Lung (tissue), 11 donors: ENCODE measurements at regions not wholly inside any gene's neighbourhood (a gene's known extent, or its start where the extent isn't known, plus 50 kb on each side); places are given as distances from the start of the nearest gene placed in this dataset.
A peak's percentile ranks its signal among the peaks of the same experiment; 100 is the strongest.

Source experiments
- ATAC-seq: fragments of 200-7000 bp; cut with Tn5 transposase; one replicate; pipeline ENCODE4 v1.9.1; 2020; ENCODE audit warnings: moderate number of reproducible peaks; ENCODE audit not compliant: insufficient read depth, low FRiP score
- DNase-seq, 3 donors: peaks; one replicate each; pipeline ENCODE4 v3.0.0-alpha.2; 2013 to 2017
- H3K27ac ChIP-seq, 2 donors: one replicate each; pipeline ENCODE4 v1.5.1; 2013; ENCODE audit warnings: mild to moderate bottlenecking in 2 of 2, moderate library complexity in 2 of 2, control low read depth in 1 of 2, inconsistent platforms in 1 of 2, low read depth in 1 of 2, low read length in 1 of 2
- H3K27me3 ChIP-seq, 3 donors: one replicate each; pipeline ENCODE4 v1.5.1; 2013; ENCODE audit warnings: low read length in 2 of 3; ENCODE audit not compliant: control insufficient read depth in 3 of 3, insufficient read depth in 3 of 3
- H3K36me3 ChIP-seq, 4 donors: one replicate each; pipeline ENCODE4 v1.5.1; 2013; ENCODE audit warnings: low read length in 4 of 4, mild to moderate bottlenecking in 1 of 4, moderate library complexity in 1 of 4; ENCODE audit not compliant: control insufficient read depth in 4 of 4, insufficient read depth in 4 of 4
- H3K4me1 ChIP-seq, 5 donors: one replicate each; pipeline ENCODE4 v1.5.1; 2013; ENCODE audit warnings: low read length in 5 of 5, mild to moderate bottlenecking in 2 of 5, moderate library complexity in 1 of 5; ENCODE audit not compliant: control insufficient read depth in 5 of 5, insufficient read depth in 5 of 5
- H3K4me3 ChIP-seq: one replicate; pipeline ENCODE4 v1.5.1; 2013; ENCODE audit warnings: mild to moderate bottlenecking, control low read depth, moderate library complexity
- H3K9ac ChIP-seq, 2 donors: one replicate each; pipeline ENCODE4 v1.5.1; 2013; ENCODE audit warnings: low read length in 2 of 2, control low read depth in 1 of 2; ENCODE audit not compliant: insufficient read depth in 1 of 2
- H3K9me3 ChIP-seq, 4 donors: one replicate each; pipeline ENCODE4 v1.5.1; 2013; ENCODE audit warnings: low read length in 3 of 4, mild to moderate bottlenecking in 1 of 4, moderate library complexity in 1 of 4; ENCODE audit not compliant: control insufficient read depth in 4 of 4, insufficient read depth in 3 of 4
- CTCF ChIP-seq: IDR thresholded peaks from 2 replicates; pipeline ENCODE4 v1.5.1; 2012; ENCODE audit warnings: mild to moderate bottlenecking; ENCODE audit errors: control extremely low read depth, extremely low read depth
- WGBS, 2 donors: extraction: QIAGEN DNeasy Blood & Tissue Kit; methylation state at CpG; one replicate each; pipeline ENCODE4 v1.1.7; 2013; 5-methylcytosine and 5-hydroxymethylcytosine counted together
- donor health status: control.
- donor health status: control.
- donor health status: Bipolar disorder and iron deficiency.
- donor health status: healthy.
- donor health status: DM: yes; HTN: yes; CAD: no.

DNA sequence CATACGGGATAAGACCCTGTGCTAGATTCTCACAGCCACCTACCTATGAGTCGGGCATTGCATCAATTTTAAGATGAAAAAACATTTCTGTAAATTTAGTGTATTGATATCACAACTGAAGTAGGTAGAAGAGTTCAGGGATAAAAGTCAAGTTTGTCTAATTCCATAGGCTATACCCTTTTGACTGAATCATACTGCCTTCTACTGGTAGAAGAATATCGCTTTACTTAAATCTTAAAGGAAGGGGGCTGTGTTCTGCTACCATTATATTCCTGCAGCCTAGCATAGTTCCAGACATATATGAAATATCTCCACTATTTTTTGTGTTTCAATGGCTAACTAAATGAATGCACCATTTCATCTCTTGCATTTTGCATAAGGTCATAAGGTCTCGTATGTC is 1128.6 kb downstream of the CDH8 start:
- TF ChIP-seq CTCF: no peak
- no peak overlapping the region for H3K9ac ChIP-seq
- 88 to 90% methylated on average over 4 of the region's 4 CpGs for WGBS, 2 donors
- no peak overlapping the region for H3K4me3 ChIP-seq
- DNase-seq: peak in 2 of 3 donors; percentile 6 to 16
- no peaks in the 10 kb centered on the region for H3K4me1 ChIP-seq
- H3K27me3 ChIP-seq: no peaks in the 10 kb centered on the region
- no peaks in the 10 kb centered on the region for H3K9me3 ChIP-seq
- no peak overlapping the region for H3K27ac ChIP-seq
- no peak for ATAC-seq
- no peaks in the 10 kb centered on the region for H3K36me3 ChIP-seq

DNA sequence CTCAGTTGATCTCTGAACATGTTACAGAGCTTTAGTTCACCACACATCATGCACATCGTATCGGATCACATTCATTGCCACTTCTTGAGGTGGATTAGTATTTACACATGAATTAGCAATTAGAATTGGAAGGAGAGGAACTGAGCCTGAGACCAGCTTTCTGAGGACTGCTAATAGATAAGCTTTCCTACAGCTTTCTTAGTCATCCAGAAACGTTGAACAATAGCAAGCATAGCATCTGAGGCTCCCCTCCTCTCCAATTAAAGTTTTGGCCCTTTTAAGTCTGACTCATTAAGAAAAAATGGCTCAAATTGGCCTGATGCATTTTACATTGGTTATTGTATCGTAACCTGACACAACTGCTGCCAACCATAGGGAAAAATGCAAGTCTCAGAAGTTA is 1130.4 kb downstream of the CDH8 start:
- no peak for TF ChIP-seq CTCF
- WGBS, 2 donors: 52 to 53% methylated on average over 4 of the region's 4 CpGs
- ATAC-seq: no peak

DNA sequence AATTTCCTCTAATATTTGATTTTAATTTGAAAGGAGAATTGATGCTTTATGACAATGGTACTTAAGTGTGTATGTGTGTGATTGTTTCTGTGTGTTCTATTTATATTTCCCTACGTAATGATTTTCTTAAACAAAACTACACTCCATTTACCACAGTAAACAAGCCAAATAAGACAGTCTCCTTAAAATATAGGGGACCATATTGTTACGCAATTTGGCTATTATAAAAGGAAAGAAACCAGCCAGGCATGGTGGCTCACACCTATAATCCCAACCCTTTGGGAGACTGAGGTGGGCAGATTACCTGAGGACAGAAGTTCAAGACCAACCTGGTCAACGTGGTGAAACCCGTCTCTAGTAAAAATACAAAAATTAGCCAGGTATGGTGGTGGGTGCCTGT is 1134.1 kb downstream of the CDH8 start:
- no peak overlapping the region for H3K9ac ChIP-seq
- H3K4me1 ChIP-seq: no peaks in the 10 kb centered on the region
- no peak overlapping the region for H3K4me3 ChIP-seq
- no peak for ATAC-seq
- H3K27me3 ChIP-seq: no peaks in the 10 kb centered on the region
- no peak for TF ChIP-seq CTCF
- no peak overlapping the region for H3K27ac ChIP-seq
- WGBS, 2 donors: 89 to 90% methylated on average over 4 of the region's 4 CpGs
- no peak for DNase-seq
- no peaks in the 10 kb centered on the region for H3K36me3 ChIP-seq
- H3K9me3 ChIP-seq: peaks cover 0 to 7% (median 0%) of the 10 kb centered on the region in 4 donors

More for the DNA sequence above, 1130.4 kb downstream of the CDH8 start:
- no peak for DNase-seq
- Histone ChIP-seq H3K9ac (no peak overlapping the region), H3K27ac (no peak overlapping the region), H3K4me1 (no peaks in the 10 kb centered on the region), H3K4me3 (no peak overlapping the region), H3K36me3 (no peaks in the 10 kb centered on the region), H3K27me3 (no peaks in the 10 kb centered on the region), H3K9me3 (no peaks in the 10 kb centered on the region)

- H3K27ac ChIP-seq: no peak overlapping the region
- H3K4me1 ChIP-seq: no peaks in the 10 kb centered on the region
- H3K4me3 ChIP-seq: no peak overlapping the region
- H3K36me3 ChIP-seq: no peaks in the 10 kb centered on the region
- DNase-seq (no peak), ATAC-seq (no peak)
- 68 to 72% methylated on average over 2 of the region's 2 CpGs for WGBS, 2 donors
- TF ChIP-seq CTCF: no peak
- no peaks in the 10 kb centered on the region for H3K27me3 ChIP-seq
- H3K9me3 ChIP-seq: peaks cover 0 to 5% (median 0%) of the 10 kb centered on the region in 4 donors
- no peak overlapping the region for H3K9ac ChIP-seq
Observed at GRCh38 chr16:60882816-60883215, 1153.4 kb downstream of the CDH8 start.
